22Rv1 (cell line): ENCODE measurements at regions not wholly inside any gene's neighbourhood (a gene's known extent, or its start where the extent isn't known, plus 50 kb on each side); places are given as distances from the start of the nearest gene placed in this dataset.

Experiments
- ZFX ChIP-seq: fragments of 450-650 bp; IDR thresholded peaks from 2 replicates; pipeline ENCODE4 v1.6.1; 2017; ENCODE audit warnings: antibody characterized with exemption, borderline replicate concordance
- TF ChIP-seq, protein P1 (sequence below): fragments of 450-650 bp; IDR thresholded peaks from 2 replicates; pipeline ENCODE4 v1.5.1; 2017; ENCODE audit warnings: mild to moderate bottlenecking

DNA sequence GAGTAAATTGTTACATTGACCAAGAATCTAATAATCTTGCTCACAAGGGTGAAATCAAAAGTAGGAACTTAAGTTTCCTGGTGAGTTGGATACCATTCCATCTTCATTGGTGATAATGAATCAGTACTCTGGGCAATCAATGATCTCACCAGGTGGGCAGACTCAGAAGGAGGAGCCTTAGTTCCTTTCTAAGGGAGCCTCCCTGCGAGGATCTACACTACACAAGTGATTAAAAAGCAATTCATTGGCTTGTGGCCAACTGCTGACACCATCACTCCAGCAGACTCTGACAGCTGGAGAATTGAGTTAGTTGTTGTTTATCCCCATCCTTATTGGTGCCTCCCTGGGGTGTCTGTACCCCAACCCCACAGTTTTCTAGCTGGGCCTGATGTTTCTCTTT lies 84.1 kb upstream of the VANGL1 start:
- no peak for TF ChIP-seq ZFX
- TF ChIP-seq, protein P1, sequence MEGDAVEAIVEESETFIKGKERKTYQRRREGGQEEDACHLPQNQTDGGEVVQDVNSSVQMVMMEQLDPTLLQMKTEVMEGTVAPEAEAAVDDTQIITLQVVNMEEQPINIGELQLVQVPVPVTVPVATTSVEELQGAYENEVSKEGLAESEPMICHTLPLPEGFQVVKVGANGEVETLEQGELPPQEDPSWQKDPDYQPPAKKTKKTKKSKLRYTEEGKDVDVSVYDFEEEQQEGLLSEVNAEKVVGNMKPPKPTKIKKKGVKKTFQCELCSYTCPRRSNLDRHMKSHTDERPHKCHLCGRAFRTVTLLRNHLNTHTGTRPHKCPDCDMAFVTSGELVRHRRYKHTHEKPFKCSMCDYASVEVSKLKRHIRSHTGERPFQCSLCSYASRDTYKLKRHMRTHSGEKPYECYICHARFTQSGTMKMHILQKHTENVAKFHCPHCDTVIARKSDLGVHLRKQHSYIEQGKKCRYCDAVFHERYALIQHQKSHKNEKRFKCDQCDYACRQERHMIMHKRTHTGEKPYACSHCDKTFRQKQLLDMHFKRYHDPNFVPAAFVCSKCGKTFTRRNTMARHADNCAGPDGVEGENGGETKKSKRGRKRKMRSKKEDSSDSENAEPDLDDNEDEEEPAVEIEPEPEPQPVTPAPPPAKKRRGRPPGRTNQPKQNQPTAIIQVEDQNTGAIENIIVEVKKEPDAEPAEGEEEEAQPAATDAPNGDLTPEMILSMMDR: no peak
